NCI-H128 (cell line): ENCODE measurements at regions not wholly inside any gene's neighbourhood (a gene's known extent, or its start where the extent isn't known, plus 50 kb on each side); places are given as distances from the start of the nearest gene placed in this dataset.

Experiments
- DNase-seq: peaks from one replicate; lab custom pipeline; 2025; ENCODE audit not compliant: unreplicated experiment; lab: John Stamatoyannopoulos, UW

GRCh38 chr5:174229514-174230370 is 184.2 kb downstream of the NSG2 start:
- DNase-seq: no peak

GRCh38 chr5:174231956-174232487 is 186.5 kb downstream of the NSG2 start:
- DNase-seq: no peak

- no peak for DNase-seq
Observed at GRCh38 chr5:174234388-174234787, 188.9 kb downstream of the NSG2 start.

- no peak for DNase-seq
Observed at GRCh38 chr5:174235221-174236011, 189.9 kb downstream of the NSG2 start.

- DNase-seq: no peak
Observed at GRCh38 chr5:174236070-174236469, 190.6 kb downstream of the NSG2 start.

GRCh38 chr5:174239718-174240117 is 194.2 kb downstream of the NSG2 start:
- DNase-seq: no peak

GRCh38 chr5:174242573-174242972 is 197.1 kb downstream of the NSG2 start:
- no peak for DNase-seq

- no peak for DNase-seq
Observed at GRCh38 chr5:174243904-174244303, 198.4 kb downstream of the NSG2 start.

GRCh38 chr5:174245516-174246075 is 200.1 kb downstream of the NSG2 start:
- DNase-seq: no peak

GRCh38 chr5:174246743-174247142 is 201.2 kb downstream of the NSG2 start:
- DNase-seq: no peak

GRCh38 chr5:174247301-174247700 is 201.8 kb downstream of the NSG2 start:
- DNase-seq: no peak

GRCh38 chr5:174251305-174252000 is 205.9 kb downstream of the NSG2 start:
- DNase-seq: no peak

- DNase-seq: no peak
Observed at GRCh38 chr5:174252121-174252520, 206.6 kb downstream of the NSG2 start.

- DNase-seq: no peak
Observed at GRCh38 chr5:174259696-174260420, 214.4 kb downstream of the NSG2 start.

- no peak for DNase-seq
Observed at GRCh38 chr5:174271316-174271715, 225.8 kb downstream of the NSG2 start.

GRCh38 chr5:174272671-174273070 is 227.2 kb downstream of the NSG2 start:
- no peak for DNase-seq

- no peak for DNase-seq
Observed at GRCh38 chr5:174273325-174273724, 227.8 kb downstream of the NSG2 start.

GRCh38 chr5:174275959-174276358 is 230.5 kb downstream of the NSG2 start:
- DNase-seq: no peak

GRCh38 chr5:174281089-174281760 is 235.7 kb downstream of the NSG2 start:
- no peak for DNase-seq

GRCh38 chr5:174281855-174282254 is 236.3 kb downstream of the NSG2 start:
- no peak for DNase-seq
